Aorta (tissue), 5 donors: ENCODE measurements at regions not wholly inside any gene's neighbourhood (a gene's known extent, or its start where the extent isn't known, plus 50 kb on each side); places are given as distances from the start of the nearest gene placed in this dataset.
A peak's percentile ranks its signal among the peaks of the same experiment; 100 is the strongest.

Experiments used
- ATAC-seq: fragments of 200-7000 bp; cut with Tn5 transposase; one replicate; pipeline ENCODE4 v1.9.1; 2022; ENCODE audit warnings: moderate library complexity; ENCODE audit not compliant: low FRiP score
- DNase-seq, 2 donors: peaks; one replicate each; pipeline ENCODE4 v3.0.0-alpha.2; 2020
- H3K27ac ChIP-seq, 2 donors: one replicate each; pipeline ENCODE4 v1.5.1; 2013; ENCODE audit warnings: low read length in 2 of 2, mild to moderate bottlenecking in 2 of 2, moderate library complexity in 2 of 2, control low read depth in 1 of 2, inconsistent platforms in 1 of 2, low read depth in 1 of 2
- H3K27me3 ChIP-seq, 2 donors: one replicate each; pipeline ENCODE4 v1.6.1; 2013; ENCODE audit warnings: control low read depth in 1 of 2, low read length in 1 of 2, mild to moderate bottlenecking in 1 of 2, moderate library complexity in 1 of 2; ENCODE audit not compliant: insufficient read depth in 2 of 2, control insufficient read depth in 1 of 2
- H3K36me3 ChIP-seq, 2 donors: one replicate each; pipeline ENCODE4 v1.6.1; 2013; ENCODE audit warnings: control low read depth in 1 of 2, low read length in 1 of 2, mild to moderate bottlenecking in 1 of 2; ENCODE audit not compliant: insufficient read depth in 2 of 2, control insufficient read depth in 1 of 2
- H3K4me1 ChIP-seq, 2 donors: one replicate each; pipeline ENCODE4 v1.6.1; 2013; ENCODE audit warnings: low read length in 2 of 2, control low read depth in 1 of 2, mild to moderate bottlenecking in 1 of 2, moderate library complexity in 1 of 2; ENCODE audit not compliant: insufficient read depth in 2 of 2, control insufficient read depth in 1 of 2
- H3K4me3 ChIP-seq, 2 donors: one replicate each; pipeline ENCODE4 v1.5.1; 2013; ENCODE audit warnings: low read length in 2 of 2, control low read depth in 1 of 2, mild to moderate bottlenecking in 1 of 2
- H3K9me3 ChIP-seq: one replicate; pipeline ENCODE4 v1.6.1; 2013; ENCODE audit warnings: mild to moderate bottlenecking, low read length; ENCODE audit not compliant: control insufficient read depth
- WGBS, 2 donors: extraction: QIAGEN DNeasy Blood & Tissue Kit; methylation state at CpG; one replicate each; pipeline ENCODE4 v1.1.7; 2013; 5-methylcytosine and 5-hydroxymethylcytosine counted together
- intact Hi-C, 2 donors: fragments of 100-400 bp; cut with DNase I; formaldehyde crosslinking; loops; one replicate each; pipeline versions ENCODE4 v1.14.2 to v1.15.0; 2022
- donor health status: healthy with polysubstance abuse.
- donor health status: Bipolar disorder and iron deficiency.
- donor health status: DM: no; HTN: no; CAD: no.
- donor health status: DM: no; HTN: no; CAD: no.
- donor health status: DM: yes; HTN: yes; CAD: no.

DNA sequence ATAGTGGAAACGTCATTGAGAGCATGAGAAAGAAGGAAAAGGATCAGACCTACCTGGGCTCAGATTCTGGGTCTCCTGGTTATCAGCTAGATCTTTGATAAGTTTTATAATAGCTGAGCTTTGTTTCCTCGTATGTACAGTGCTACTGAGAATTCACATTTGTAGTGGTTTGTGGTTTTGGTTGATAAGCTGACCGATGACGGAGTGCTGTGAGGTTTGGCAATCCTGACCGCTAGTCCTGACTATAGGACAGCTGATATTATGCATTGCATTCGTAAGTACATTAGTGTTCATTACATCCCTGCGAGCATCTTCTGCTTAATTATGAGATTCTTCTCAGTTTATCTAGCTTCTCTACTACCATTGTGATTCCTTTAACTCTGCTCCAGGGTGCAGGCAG lies 190.7 kb upstream of the SLC27A6 start:
- H3K9me3 ChIP-seq, result no peaks in the 10 kb centered on the region
- DNase-seq (no peak), ATAC-seq (no peak)
- 87 to 93% methylated on average over 7 of the region's 7 CpGs for WGBS, 2 donors
- H3K27me3 ChIP-seq, result no peaks in the 10 kb centered on the region
- H3K27ac ChIP-seq, result no peak overlapping the region
- no peaks in the 10 kb centered on the region for H3K36me3 ChIP-seq
- peaks cover 0 to 7% of the 10 kb centered on the region in 2 donors for H3K4me1 ChIP-seq
- H3K4me3 ChIP-seq, result no peak overlapping the region
- intact Hi-C loops, result no loop called here

DNA sequence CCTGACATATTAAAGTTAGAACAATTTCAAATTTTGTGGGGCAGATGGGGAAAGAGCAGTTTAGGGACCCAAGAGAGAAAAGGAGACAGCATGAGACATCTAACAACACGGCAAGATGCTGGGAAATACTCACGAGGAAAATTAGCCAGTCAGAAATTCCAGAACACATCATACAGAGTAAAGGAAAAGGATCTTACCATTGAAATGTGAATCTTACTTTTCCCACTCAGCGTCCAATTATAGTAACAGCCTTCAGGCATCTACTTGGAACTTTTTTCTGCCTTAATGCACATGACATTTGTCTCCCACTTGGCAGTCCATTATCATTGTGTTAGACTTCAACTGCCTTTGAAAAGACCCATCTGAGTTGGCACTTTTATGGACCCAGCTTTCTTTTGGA lies 189.7 kb upstream of the SLC27A6 start:
- Histone ChIP-seq H3K27me3 (no peaks in the 10 kb centered on the region), H3K4me3 (no peak overlapping the region), H3K27ac (no peak overlapping the region), H3K4me1 (peaks cover 0 to 7% of the 10 kb centered on the region in 2 donors), H3K36me3 (no peaks in the 10 kb centered on the region), H3K9me3 (no peaks in the 10 kb centered on the region)
- ATAC-seq, result no peak
- DNase-seq, result no peak
- intact Hi-C loops, result no loop called here
- WGBS, 2 donors, result 80 to 86% methylated on average over 3 of the region's 3 CpGs

- DNase-seq (no peak), ATAC-seq (no peak)
- Histone ChIP-seq H3K9me3 (no peaks in the 10 kb centered on the region), H3K27me3 (no peaks in the 10 kb centered on the region), H3K36me3 (no peaks in the 10 kb centered on the region), H3K27ac (no peak overlapping the region), H3K4me3 (no peak overlapping the region), H3K4me1 (peaks cover 0 to 11% of the 10 kb centered on the region in 2 donors)
- intact Hi-C loops, result no loop called here
- WGBS, 2 donors, result 100% methylated on average over 1 of the region's 1 CpG
Observed at GRCh38 chr5:128777052-128777451, 188.2 kb upstream of the SLC27A6 start.

GRCh38 chr5:128778474-128778873 lies 186.8 kb upstream of the SLC27A6 start:
- no peak overlapping the region for H3K4me3 ChIP-seq
- no peaks in the 10 kb centered on the region for H3K9me3 ChIP-seq
- H3K27me3 ChIP-seq, result no peaks in the 10 kb centered on the region
- H3K4me1 ChIP-seq, result peaks cover 0 to 4% of the 10 kb centered on the region in 2 donors
- H3K36me3 ChIP-seq, result no peaks in the 10 kb centered on the region
- H3K27ac ChIP-seq, result no peak overlapping the region
- intact Hi-C loops, result no loop called here
- no peak for ATAC-seq
- WGBS, 2 donors, result 63 to 80% methylated on average over 5 of the region's 5 CpGs
- DNase-seq, result no peak

- Histone ChIP-seq H3K36me3 (no peaks in the 10 kb centered on the region), H3K27ac (no peak overlapping the region), H3K4me3 (no peak overlapping the region), H3K27me3 (no peaks in the 10 kb centered on the region), H3K4me1 (peaks cover 0 to 3% of the 10 kb centered on the region in 2 donors), H3K9me3 (no peaks in the 10 kb centered on the region)
- ATAC-seq, result peak; percentile 96
- intact Hi-C loops, result no loop called here
- DNase-seq, result peak; percentile 74 to 82
- 5 to 6% methylated on average over 4 of the region's 4 CpGs for WGBS, 2 donors
Observed at GRCh38 chr5:128782446-128782845, 182.8 kb upstream of the SLC27A6 start.

DNA sequence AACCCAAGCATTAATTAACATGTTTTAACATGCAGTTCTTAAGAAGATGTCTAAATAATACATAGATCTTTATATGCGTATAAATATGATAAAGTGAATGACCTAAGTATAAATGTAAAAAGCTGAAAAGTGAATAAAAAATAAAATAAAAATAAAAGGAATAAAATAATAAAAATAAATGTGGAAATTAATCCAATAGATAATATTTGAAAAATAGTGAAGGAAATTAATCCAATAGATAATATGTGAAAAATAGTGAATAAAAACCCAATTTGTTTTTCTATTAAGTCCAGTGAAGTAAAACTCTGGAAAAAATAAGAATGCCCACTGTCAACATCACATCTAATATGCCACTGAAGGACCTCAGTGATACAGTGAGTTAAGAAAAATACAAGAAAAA lies 180.6 kb upstream of the SLC27A6 start:
- no peak for ATAC-seq
- no peaks in the 10 kb centered on the region for H3K27me3 ChIP-seq
- peaks cover 0 to 3% of the 10 kb centered on the region in 2 donors for H3K4me1 ChIP-seq
- H3K27ac ChIP-seq, result no peak overlapping the region
- intact Hi-C loops, result no loop called here
- H3K9me3 ChIP-seq, result no peaks in the 10 kb centered on the region
- H3K36me3 ChIP-seq, result no peaks in the 10 kb centered on the region
- 97 to 98% methylated on average over 1 of the region's 1 CpG for WGBS, 2 donors
- no peak for DNase-seq
- H3K4me3 ChIP-seq, result no peak overlapping the region

DNA sequence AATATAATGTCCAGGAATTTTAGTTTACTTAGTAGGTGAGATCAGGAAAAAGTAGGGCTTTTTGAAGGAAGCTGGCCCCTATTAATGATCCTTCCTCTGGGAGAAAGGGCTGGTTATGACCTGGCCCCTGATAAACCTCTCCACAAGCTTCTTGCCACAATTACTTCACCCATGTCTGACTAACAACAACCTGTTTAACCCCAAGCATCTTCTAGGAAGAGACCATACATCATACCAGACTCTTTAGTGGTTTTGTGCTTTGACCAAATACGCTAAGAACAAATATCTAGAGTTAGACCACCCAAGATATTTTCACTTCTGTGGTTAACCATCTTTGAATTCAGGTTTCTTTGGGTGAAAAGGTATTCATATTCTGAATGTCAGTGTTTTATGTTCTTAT lies 174.0 kb upstream of the SLC27A6 start:
- H3K4me3 ChIP-seq, result no peak overlapping the region
- H3K27me3 ChIP-seq, result no peaks in the 10 kb centered on the region
- no peak overlapping the region for H3K27ac ChIP-seq
- 94 to 97% methylated on average over 1 of the region's 1 CpG for WGBS, 2 donors
- no peaks in the 10 kb centered on the region for H3K36me3 ChIP-seq
- H3K9me3 ChIP-seq, result no peaks in the 10 kb centered on the region
- ATAC-seq (no peak), DNase-seq (no peak)
- H3K4me1 ChIP-seq, result no peaks in the 10 kb centered on the region
- intact Hi-C loops, result no loop called here

GRCh38 chr5:128796506-128796905 lies 168.8 kb upstream of the SLC27A6 start:
- intact Hi-C loops, result no loop called here
- Histone ChIP-seq H3K9me3 (no peaks in the 10 kb centered on the region), H3K27ac (no peak overlapping the region), H3K4me3 (no peak overlapping the region), H3K4me1 (no peaks in the 10 kb centered on the region), H3K36me3 (no peaks in the 10 kb centered on the region), H3K27me3 (no peaks in the 10 kb centered on the region)
- no peak for DNase-seq
- ATAC-seq, result no peak
- 71 to 81% methylated on average over 4 of the region's 4 CpGs for WGBS, 2 donors

GRCh38 chr5:128798871-128799270 lies 166.4 kb upstream of the SLC27A6 start:
- no peaks in the 10 kb centered on the region for H3K9me3 ChIP-seq
- H3K27me3 ChIP-seq, result no peaks in the 10 kb centered on the region
- DNase-seq (no peak), ATAC-seq (no peak)
- H3K36me3 ChIP-seq, result no peaks in the 10 kb centered on the region
- H3K4me1 ChIP-seq, result no peaks in the 10 kb centered on the region
- no peak overlapping the region for H3K27ac ChIP-seq
- H3K4me3 ChIP-seq, result no peak overlapping the region
- intact Hi-C loops, result no loop called here
